SK-N-SH (cell line): ENCODE measurements at regions not wholly inside any gene's neighbourhood (a gene's known extent, or its start where the extent isn't known, plus 50 kb on each side); places are given as distances from the start of the nearest gene placed in this dataset.

Experiments used
- ELF1 ChIP-seq: IDR thresholded peaks from 2 replicates; pipeline ENCODE4 v1.4.0; 2012
- EP300 ChIP-seq, 2 experiments: IDR thresholded peaks; 2 replicates each; pipeline versions ENCODE4 v1.4.0 to v1.6.1; 2012; ENCODE audit warnings: borderline replicate concordance in 1 of 2, low read depth in 1 of 2, low read length in 1 of 2
- EZH2phosphoT487 ChIP-seq: fragments of 200-600 bp; sonication (generic); IDR thresholded peaks from 2 replicates; pipeline ENCODE4 v1.6.1; 2017; ENCODE audit warnings: low read depth, mixed run types, mild to moderate bottlenecking, antibody characterized with exemption, moderate library complexity, borderline replicate concordance
- JUND ChIP-seq: IDR thresholded peaks from 2 replicates; pipeline ENCODE4 v1.4.0; 2012
- POLR2AphosphoS5 ChIP-seq: IDR thresholded peaks from 2 replicates; pipeline ENCODE4 v1.6.1; 2012; ENCODE audit warnings: low read depth, low read length
- RAD21 ChIP-seq: IDR thresholded peaks from 2 replicates; pipeline ENCODE4 v1.6.1; 2012; ENCODE audit warnings: mild to moderate bottlenecking, low read length
- RCOR1 ChIP-seq: fragments of 150-350 bp; IDR thresholded peaks from 2 replicates; pipeline ENCODE4 v1.6.1; 2017; ENCODE audit warnings: antibody characterized with exemption, low read length
- TAF1 ChIP-seq: IDR thresholded peaks from 2 replicates; pipeline ENCODE4 v1.6.1; 2012; ENCODE audit warnings: low read depth, mild to moderate bottlenecking, low read length, moderate library complexity, borderline replicate concordance
- TF ChIP-seq, protein P1 (sequence below): fragments of 200-600 bp; sonication (generic); IDR thresholded peaks from 2 replicates; pipeline ENCODE4 v1.6.1; 2017; ENCODE audit warnings: antibody characterized with exemption, mild to moderate bottlenecking, moderate library complexity
- TF ChIP-seq, protein P2 (sequence below): fragments of 150-350 bp; IDR thresholded peaks from 2 replicates; pipeline ENCODE4 v1.6.1; 2017; ENCODE audit warnings: antibody characterized with exemption, low read length, low read depth, borderline replicate concordance

DNA sequence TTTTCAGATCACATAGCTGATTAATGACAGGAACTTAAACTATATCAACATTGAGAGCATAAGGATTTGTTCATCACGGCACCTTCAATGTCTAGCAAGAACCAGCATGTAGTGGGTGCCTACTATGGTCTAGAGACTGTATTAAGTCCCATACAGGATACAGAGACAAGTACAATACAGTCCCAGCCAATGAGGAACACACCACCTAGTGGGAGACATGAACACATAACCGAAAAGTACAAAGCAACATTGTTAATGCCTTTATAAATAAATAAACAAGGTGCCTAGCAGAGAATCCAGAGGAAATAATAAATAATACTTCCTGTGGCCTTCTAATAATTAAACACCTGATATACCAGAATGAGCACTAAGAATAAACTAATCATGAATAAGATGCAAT, 87.7 kb upstream of the OPCML start:
- TF ChIP-seq EZH2phosphoT487 (no peak), JUND (no peak), ELF1 (no peak), RCOR1 (no peak), TAF1 (no peak), EP300 (IDR thresholded peaks at IDR 0.05; ENCODE audit: borderline replicate concordance in 1 of 2, low read depth in 1 of 2, low read length in 1 of 2) (no peak), RAD21 (peak; percentile 41; the same call in 1 of the 2 replicates), POLR2AphosphoS5 (no peak)
- TF ChIP-seq, protein P1, sequence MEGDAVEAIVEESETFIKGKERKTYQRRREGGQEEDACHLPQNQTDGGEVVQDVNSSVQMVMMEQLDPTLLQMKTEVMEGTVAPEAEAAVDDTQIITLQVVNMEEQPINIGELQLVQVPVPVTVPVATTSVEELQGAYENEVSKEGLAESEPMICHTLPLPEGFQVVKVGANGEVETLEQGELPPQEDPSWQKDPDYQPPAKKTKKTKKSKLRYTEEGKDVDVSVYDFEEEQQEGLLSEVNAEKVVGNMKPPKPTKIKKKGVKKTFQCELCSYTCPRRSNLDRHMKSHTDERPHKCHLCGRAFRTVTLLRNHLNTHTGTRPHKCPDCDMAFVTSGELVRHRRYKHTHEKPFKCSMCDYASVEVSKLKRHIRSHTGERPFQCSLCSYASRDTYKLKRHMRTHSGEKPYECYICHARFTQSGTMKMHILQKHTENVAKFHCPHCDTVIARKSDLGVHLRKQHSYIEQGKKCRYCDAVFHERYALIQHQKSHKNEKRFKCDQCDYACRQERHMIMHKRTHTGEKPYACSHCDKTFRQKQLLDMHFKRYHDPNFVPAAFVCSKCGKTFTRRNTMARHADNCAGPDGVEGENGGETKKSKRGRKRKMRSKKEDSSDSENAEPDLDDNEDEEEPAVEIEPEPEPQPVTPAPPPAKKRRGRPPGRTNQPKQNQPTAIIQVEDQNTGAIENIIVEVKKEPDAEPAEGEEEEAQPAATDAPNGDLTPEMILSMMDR, result no peak
- TF ChIP-seq, protein P2, sequence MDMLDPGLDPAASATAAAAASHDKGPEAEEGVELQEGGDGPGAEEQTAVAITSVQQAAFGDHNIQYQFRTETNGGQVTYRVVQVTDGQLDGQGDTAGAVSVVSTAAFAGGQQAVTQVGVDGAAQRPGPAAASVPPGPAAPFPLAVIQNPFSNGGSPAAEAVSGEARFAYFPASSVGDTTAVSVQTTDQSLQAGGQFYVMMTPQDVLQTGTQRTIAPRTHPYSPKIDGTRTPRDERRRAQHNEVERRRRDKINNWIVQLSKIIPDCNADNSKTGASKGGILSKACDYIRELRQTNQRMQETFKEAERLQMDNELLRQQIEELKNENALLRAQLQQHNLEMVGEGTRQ, result no peak
